ENCODE measurements at regions not wholly inside any gene's neighbourhood (a gene's known extent, or its start where the extent isn't known, plus 50 kb on each side); places are given as distances from the start of the nearest gene placed in this dataset.

DNA sequence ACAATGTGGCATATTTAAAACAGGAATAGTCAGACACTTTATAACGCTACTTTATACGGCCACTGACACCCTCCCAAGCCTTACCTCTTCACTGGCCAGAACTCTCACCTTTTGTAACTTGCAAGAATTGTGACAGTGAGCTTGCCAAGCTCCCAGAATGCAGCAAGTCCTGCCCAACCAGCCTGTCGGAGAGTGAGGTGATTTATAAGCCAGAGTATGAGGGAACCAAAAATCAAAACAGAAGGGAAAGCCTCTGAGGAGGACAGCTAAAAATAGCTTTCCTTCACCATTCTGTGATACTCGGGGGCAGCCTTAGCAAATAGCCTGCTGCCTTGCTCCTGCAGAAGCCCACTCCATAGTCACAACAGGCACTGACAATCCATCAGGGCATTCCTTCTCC is 229.7 kb downstream of the FAM76B start:
- TF ChIP-seq, protein P1, sequence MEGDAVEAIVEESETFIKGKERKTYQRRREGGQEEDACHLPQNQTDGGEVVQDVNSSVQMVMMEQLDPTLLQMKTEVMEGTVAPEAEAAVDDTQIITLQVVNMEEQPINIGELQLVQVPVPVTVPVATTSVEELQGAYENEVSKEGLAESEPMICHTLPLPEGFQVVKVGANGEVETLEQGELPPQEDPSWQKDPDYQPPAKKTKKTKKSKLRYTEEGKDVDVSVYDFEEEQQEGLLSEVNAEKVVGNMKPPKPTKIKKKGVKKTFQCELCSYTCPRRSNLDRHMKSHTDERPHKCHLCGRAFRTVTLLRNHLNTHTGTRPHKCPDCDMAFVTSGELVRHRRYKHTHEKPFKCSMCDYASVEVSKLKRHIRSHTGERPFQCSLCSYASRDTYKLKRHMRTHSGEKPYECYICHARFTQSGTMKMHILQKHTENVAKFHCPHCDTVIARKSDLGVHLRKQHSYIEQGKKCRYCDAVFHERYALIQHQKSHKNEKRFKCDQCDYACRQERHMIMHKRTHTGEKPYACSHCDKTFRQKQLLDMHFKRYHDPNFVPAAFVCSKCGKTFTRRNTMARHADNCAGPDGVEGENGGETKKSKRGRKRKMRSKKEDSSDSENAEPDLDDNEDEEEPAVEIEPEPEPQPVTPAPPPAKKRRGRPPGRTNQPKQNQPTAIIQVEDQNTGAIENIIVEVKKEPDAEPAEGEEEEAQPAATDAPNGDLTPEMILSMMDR (IDR thresholded peaks at IDR 0.05; ENCODE audit: low read depth, low read length) = no peak
- TF ChIP-seq EZH2phosphoT487 (IDR thresholded peaks at IDR 0.05; ENCODE audit: low read depth) = no peak

Data from OCI-LY3 (cell line).